ENCODE measurements at regions not wholly inside any gene's neighbourhood (a gene's known extent, or its start where the extent isn't known, plus 50 kb on each side); places are given as distances from the start of the nearest gene placed in this dataset.

DNA sequence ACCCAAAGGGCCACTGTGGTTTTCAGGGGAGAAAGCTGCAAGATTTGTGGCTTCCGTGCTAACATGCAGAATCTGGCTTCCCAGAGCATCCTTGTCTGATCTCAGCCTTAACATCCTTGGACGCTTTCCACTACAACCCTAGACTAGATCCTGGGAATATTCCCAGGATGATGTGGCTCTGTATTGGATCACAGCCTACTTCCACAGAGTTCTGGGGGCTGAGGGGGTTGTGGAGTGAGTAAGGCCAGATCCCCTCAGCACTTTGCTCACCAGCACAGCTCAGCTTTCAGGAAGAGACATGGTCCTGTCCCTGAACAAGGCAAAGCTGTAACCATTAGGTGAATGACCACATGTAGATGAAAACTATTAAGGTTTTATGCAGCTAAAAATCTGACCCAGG is 241.3 kb upstream of the MYO3A start:
- Histone ChIP-seq H3K27ac (ENCODE audit: low read depth in 1 of 2, low read length in 2 of 2) (no peak overlapping the region), H3K4me3 (replicated peaks in 1 of 3; ENCODE audit: low read depth in 2 of 3, low read length in 3 of 3) (no peak overlapping the region), H3K9ac (ENCODE audit: insufficient read depth, low read length, poor library complexity, severe bottlenecking) (no peak overlapping the region), H2AFZ (ENCODE audit: insufficient read depth, low read depth, low read length, poor library complexity, severe bottlenecking) (no peak overlapping the region), H3K4me1 (ENCODE audit: control insufficient read depth in 1 of 2, insufficient read depth in 2 of 2, low read length in 2 of 2) (no peaks in the 10 kb centered on the region), H3K36me3 (replicated peaks in 1 of 2; ENCODE audit: control insufficient read depth in 1 of 2, insufficient read depth in 2 of 2, low read length in 2 of 2) (no peaks in the 10 kb centered on the region), H3K79me2 (ENCODE audit: insufficient read depth, low read length) (no peaks in the 10 kb centered on the region), H3K4me2 (replicated peaks; ENCODE audit: extremely low read depth, low read length, poor library complexity, severe bottlenecking) (no peak overlapping the region), H3K27me3 (ENCODE audit: control insufficient read depth in 2 of 2, insufficient read depth in 2 of 2, low read length in 2 of 2) (no peaks in the 10 kb centered on the region), H4K20me1 (ENCODE audit: insufficient read depth, low read length) (no peaks in the 10 kb centered on the region), H3K9me3 (replicated peaks in 1 of 2; ENCODE audit: control insufficient read depth in 1 of 2, insufficient read depth in 1 of 2, low read length in 2 of 2) (no peaks in the 10 kb centered on the region)
- no peaks in the 10 kb centered on the region for H3K36me3 Mint-ChIP-seq
- TF ChIP-seq, protein P1, sequence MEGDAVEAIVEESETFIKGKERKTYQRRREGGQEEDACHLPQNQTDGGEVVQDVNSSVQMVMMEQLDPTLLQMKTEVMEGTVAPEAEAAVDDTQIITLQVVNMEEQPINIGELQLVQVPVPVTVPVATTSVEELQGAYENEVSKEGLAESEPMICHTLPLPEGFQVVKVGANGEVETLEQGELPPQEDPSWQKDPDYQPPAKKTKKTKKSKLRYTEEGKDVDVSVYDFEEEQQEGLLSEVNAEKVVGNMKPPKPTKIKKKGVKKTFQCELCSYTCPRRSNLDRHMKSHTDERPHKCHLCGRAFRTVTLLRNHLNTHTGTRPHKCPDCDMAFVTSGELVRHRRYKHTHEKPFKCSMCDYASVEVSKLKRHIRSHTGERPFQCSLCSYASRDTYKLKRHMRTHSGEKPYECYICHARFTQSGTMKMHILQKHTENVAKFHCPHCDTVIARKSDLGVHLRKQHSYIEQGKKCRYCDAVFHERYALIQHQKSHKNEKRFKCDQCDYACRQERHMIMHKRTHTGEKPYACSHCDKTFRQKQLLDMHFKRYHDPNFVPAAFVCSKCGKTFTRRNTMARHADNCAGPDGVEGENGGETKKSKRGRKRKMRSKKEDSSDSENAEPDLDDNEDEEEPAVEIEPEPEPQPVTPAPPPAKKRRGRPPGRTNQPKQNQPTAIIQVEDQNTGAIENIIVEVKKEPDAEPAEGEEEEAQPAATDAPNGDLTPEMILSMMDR (IDR thresholded peaks at IDR 0.05), result no peak
- peaks cover 0 to 8% (median 1%) of the 10 kb centered on the region in 7 donors for H3K9me3 Mint-ChIP-seq
- no peak overlapping the region for H3K27ac Mint-ChIP-seq
- no CpG with 5 or more reads among the region's 2 CpGs for WGBS (ENCODE audit: insufficient coverage)
- intact Hi-C loops (cut with micrococcal nuclease), result no loop called here
- no peak overlapping the region for H3K4me3 Mint-ChIP-seq
- H3K27me3 Mint-ChIP-seq (ENCODE audit: low read depth in 3 of 3), result peaks cover 4 to 6% (median 5%) of the 10 kb centered on the region in 3 donors
- DNase-seq, result no peak
- peaks cover 7% of the 10 kb centered on the region for H3K4me1 Mint-ChIP-seq

DNA sequence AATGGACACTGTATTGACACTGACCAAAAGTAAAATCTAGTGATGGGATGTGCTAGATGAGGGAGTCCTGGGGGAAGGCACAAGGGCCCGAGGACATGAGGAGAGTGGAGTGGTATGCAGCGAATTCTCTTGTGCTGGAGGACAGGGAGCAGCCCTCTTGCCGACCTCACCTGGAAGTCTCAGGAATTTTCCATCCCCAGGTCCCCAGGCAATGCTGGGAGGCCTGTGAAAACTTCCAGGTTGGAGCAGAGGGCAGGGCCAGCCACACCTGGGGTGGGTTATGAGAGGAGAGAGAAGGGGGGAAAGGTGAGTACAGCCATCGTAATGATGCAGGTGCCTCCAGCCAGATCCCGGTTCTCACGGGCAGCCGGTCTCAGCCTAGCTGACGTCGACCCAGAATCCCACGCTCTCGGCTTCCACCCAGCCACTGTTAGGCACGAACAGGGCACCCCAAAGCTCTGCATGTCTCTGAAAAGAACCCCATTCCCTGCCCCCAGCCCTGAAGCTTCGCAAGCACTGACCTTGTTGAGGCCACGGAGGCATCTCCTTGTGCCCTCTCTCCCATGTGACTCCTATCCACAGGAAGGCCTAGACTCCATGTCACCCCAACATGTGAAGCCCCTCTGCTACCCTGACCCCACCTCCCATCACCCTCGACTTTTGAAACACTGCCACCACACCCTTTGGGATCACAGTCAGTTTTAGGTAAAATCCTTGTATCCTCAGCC is 239.7 kb upstream of the MYO3A start:
- no peak overlapping the region for H3K27ac ChIP-seq (ENCODE audit: low read depth in 1 of 2, low read length in 2 of 2)
- peaks cover 0 to 4% (median 1%) of the 10 kb centered on the region in 7 donors for H3K9me3 Mint-ChIP-seq
- TF ChIP-seq, protein P1 (IDR thresholded peaks at IDR 0.05), result no peak
- H3K4me3 Mint-ChIP-seq, result peak overlapping the region in 1 of 2 donors; percentile 7
- H3K27me3 ChIP-seq (ENCODE audit: control insufficient read depth in 2 of 2, insufficient read depth in 2 of 2, low read length in 2 of 2), result no peaks in the 10 kb centered on the region
- H3K36me3 Mint-ChIP-seq, result no peaks in the 10 kb centered on the region
- intact Hi-C loops (cut with micrococcal nuclease), result no loop called here
- H2AFZ ChIP-seq (ENCODE audit: insufficient read depth, low read depth, low read length, poor library complexity, severe bottlenecking), result no peak overlapping the region
- H3K4me2 ChIP-seq (replicated peaks; ENCODE audit: extremely low read depth, low read length, poor library complexity, severe bottlenecking), result no peak overlapping the region
- H3K9me3 ChIP-seq (replicated peaks in 1 of 2; ENCODE audit: control insufficient read depth in 1 of 2, insufficient read depth in 1 of 2, low read length in 2 of 2), result no peaks in the 10 kb centered on the region
- no peak overlapping the region for H3K4me3 ChIP-seq (replicated peaks in 1 of 3; ENCODE audit: low read depth in 2 of 3, low read length in 3 of 3)
- no peaks in the 10 kb centered on the region for H4K20me1 ChIP-seq (ENCODE audit: insufficient read depth, low read length)
- peaks cover 2 to 6% (median 5%) of the 10 kb centered on the region in 3 donors for H3K27me3 Mint-ChIP-seq (ENCODE audit: low read depth in 3 of 3)
- H3K4me1 Mint-ChIP-seq, result peaks cover 7% of the 10 kb centered on the region
- no peaks in the 10 kb centered on the region for H3K79me2 ChIP-seq (ENCODE audit: insufficient read depth, low read length)
- no peaks in the 10 kb centered on the region for H3K36me3 ChIP-seq (replicated peaks in 1 of 2; ENCODE audit: control insufficient read depth in 1 of 2, insufficient read depth in 2 of 2, low read length in 2 of 2)
- WGBS (ENCODE audit: insufficient coverage), result 92% methylated on average over 15 of the region's 15 CpGs
- DNase-seq, result no peak
- no peaks in the 10 kb centered on the region for H3K4me1 ChIP-seq (ENCODE audit: control insufficient read depth in 1 of 2, insufficient read depth in 2 of 2, low read length in 2 of 2)
- no peak overlapping the region for H3K9ac ChIP-seq (ENCODE audit: insufficient read depth, low read length, poor library complexity, severe bottlenecking)
- no peak overlapping the region for H3K27ac Mint-ChIP-seq
